ENCODE measurements at regions not wholly inside any gene's neighbourhood (a gene's known extent, or its start where the extent isn't known, plus 50 kb on each side); places are given as distances from the start of the nearest gene placed in this dataset.

DNA sequence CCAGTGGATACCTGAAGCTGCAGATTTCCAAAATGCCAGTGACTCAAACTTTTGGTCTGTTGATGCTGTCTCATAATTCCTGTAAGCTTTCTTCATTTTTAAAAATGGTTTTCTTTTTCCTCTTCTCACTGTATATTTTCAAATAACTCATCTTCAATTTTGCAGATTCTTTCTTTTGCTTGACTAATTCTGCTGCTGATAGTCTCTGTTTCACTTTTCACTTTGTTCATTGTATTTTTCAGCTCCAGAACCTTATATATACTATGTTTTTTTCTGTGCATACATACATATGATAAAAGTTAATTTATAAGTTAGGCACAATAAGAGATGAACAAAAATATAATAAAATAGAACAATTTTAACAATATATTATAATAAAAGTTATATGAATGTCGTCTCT, 237.7 kb upstream of the GPRIN3 start:
- no peak for DNase-seq (ENCODE audit: low read depth)

DNA sequence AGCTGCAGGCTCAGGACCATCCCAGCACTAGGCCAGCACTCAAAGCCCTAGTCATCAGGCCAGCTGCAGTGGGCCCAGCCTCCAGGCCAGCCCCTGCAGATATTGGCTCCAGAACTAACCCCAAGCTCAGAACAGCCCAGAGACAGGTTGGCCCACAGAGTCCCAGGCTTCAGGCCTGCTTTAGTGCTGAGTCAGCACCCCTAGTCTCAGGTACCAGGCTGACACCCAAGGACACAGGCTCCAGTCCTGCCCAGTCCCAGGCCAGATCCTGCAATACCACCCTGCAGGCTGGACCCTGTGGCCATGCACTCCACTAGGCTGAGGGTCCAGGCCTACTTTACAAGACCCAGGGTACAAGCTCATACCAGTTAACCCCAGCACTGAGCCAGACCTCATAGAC, 234.4 kb upstream of the GPRIN3 start:
- no peak for DNase-seq (ENCODE audit: low read depth)

DNA sequence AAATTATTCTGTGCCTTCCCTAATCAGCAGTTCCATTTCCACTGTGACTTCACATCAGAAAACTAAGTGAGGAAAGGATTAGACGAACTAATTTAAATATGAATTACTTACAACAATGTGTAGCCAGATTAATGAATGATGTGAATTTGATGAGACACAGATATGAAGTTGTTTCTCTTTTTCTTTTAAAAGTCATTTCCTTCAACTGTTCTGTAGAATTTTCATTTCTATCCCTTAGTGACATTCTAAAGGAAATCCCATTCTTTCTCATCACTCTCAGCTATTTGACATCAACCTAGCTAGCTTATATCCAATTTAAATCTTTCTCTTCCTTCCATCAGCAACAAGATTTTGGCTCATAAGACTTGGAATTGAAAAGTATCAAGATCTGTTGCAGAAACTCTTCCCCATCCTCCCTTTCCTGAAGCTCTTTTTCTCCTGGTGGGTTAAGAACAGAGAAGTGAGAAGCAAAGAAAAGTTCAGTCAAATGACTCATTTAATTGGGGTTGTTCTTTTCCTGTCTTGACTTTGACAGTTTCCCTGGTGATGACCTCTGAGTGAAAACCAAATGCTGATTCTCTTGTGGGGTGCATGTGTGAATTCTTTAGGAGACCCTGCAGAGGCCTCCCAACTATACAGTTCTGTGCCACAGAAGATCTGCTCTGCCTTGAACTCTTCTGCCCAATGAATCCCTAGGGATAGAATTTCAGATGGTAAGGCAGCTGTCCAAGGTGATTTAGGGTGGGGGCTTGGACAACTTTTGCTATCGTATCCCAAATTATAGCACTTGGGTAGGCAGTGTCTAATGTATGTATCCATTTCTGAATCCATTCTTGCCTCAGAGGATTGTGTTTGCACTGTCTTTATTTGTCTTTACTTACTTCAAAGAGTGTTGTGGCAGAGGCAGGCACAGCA, 232.5 kb upstream of the GPRIN3 start:
- no peak for DNase-seq (ENCODE audit: low read depth)

DNA sequence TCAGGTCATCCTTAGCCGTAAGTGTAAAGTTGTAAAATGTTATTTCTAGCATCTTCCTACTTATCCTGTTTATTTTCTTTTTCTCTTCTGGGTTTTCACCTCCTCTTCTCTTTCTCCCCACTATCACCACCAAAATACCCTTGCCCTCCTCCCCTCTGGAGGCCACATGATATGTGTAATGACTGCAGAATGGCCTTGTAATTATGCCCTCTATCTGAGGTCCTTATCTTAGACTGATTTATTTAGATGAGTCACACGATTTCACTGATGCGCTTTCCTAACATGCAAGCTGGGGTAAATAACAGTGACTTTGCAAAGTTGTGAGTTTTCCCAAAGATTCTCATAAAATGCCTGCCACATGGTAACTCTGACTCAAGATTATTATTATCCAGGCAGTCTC, 231.8 kb upstream of the GPRIN3 start:
- no peak for DNase-seq (ENCODE audit: low read depth)

DNA sequence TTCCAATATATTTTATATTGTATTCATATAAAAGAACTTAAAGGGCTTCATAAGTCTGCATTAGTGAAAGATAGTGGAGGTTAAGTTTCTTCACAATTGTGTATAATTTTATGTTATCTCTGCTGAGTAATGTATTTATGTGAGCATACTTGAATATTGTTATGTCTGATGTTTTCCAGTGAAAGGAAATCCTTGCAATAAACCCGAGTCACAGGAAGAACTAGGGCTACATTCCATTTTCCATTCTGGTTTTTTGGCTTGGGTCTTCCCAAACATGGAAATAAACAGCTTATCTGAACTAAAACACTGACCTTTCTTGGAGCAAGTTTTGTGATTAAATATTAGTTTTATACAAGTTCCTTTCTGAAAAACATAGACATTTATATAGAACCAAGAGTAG, 231.3 kb upstream of the GPRIN3 start:
- DNase-seq (ENCODE audit: low read depth), result no peak

DNA sequence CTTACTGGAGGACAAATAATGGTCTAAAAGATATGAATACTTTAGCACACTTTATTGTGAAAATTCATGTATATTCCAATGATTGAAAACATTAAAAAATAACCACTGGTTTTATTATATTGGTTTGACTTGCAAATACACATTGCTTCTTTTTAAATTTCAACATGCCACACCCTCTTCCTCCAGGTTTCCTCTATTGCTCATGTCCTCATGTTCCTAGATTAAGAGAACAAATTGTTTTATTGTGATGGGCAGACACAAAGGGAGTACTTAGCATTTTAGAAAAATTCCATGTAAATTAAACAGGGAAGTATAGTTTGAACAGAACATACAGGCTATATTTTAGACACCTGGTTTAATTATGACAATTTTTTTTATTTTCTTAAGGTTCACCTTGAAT, 230.6 kb upstream of the GPRIN3 start:
- no peak for DNase-seq (ENCODE audit: low read depth)

DNA sequence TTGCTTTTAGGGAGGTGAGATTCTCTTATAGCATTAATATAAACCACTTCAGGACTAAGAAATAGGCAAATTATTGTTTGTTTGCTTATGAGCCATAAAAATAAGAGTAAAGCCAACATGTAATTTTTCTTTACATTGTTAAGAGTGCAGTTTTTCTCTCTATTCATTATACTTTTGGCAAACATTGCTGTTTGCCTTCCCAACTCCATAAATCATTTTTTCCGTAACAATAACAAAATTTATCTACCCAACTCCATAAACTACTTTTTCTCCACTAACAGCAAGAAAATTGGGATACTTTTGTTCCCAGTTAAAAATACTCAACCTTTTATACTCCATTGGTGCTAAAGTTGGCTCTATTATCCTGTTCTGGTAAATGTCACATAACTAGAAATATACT, 229.7 kb upstream of the GPRIN3 start:
- no peak for DNase-seq (ENCODE audit: low read depth)

DNA sequence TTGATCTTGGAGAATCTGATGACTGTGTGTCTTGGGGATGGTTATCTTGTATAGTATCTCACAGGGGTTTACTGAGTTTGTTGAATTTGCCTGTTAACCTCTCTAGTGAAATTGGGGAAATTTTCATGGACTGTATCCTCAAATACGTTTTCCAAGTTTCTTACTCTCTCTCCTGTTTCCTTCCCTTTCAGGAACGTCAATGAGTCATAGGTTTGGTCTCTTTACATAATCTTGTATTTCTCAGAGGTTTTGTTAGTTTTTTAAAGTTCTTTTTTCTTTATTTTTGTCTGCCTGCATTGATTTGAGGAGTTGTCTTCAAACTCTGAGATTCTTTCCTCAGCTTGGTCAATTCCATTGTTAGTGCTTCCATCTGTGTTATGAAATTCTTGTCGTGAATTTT, 227.7 kb upstream of the GPRIN3 start:
- DNase-seq (ENCODE audit: low read depth), result no peak

DNA sequence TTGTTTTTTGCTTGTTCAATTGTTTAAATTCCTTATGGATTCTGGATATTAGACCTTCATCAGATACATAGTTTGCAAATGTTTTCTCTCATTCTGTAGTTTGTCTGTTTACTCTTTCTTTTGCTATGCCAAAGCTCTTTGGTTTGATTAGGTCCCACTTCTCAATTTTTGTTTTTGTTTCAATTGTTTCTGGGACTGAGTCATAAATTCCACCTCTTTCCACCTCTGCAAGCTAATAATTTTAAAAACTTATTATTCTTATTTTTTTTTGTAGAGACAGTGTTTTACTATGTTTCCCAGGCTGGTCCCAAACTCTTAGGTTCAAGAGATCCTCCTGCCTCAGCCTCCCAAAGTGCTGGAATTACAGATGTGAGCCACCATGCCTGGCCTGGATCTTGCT, 226.8 kb upstream of the GPRIN3 start:
- DNase-seq (ENCODE audit: low read depth), result no peak

DNA sequence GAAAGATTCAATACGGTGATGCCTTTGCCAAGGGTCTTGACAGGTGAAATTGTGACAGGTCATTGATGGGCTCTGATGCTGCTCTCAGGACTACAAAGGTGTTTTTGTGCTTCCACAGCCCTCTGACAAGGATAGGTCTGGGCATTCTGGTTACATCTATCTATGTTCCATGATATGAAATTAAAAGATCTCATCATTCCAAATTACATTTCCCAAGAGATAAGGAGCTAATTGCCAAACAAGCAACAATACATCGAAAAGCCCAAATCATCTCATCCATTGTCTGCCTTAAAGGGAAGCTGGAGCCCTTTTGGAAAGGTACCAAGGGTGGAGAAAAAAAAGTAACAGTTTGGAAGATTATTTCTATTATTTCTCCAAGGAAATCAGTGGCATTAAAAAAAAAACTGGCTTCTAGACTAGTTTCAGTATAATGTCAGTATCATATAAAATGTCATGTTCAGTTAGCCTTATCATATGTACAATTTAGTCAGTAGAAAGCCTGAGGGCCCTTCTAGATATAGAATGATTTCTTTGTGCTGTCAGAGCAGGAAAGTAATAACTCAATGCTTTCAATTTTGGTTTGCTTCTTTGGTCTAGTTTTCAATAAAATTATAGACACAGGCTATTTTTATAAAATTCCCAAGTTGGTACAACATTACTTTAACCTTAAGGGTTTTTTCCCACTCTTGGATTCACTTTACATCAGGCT, 224.5 kb upstream of the GPRIN3 start:
- DNase-seq (ENCODE audit: low read depth), result no peak

DNA sequence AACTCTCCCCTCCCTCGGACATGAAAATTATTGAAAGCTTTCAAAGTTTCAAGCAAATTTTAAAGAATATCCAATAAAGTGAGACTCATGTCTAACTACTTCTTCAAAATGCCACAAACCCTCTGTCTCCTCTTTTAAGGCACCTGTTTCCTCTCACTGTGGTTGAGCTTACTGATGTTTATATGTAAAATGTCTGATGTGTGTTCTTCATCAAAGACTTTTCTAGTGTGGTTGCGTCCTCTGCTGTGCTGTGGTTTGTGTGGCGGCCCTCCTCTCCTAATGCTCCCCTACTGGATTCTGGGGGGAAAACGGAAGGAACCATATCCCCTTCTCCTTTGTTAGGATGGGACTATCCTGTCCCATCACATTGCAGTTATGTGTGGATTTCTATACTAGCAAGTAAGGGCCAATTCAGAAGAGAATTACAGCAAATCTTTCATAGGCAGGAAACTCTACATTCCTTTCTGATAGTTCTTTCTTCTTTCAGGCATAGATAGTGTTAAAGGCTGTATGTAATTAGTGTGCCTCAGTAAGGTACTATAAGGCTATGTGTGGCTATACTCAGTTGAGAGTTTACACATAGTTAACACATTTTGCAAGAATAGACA, 221.0 kb upstream of the GPRIN3 start:
- DNase-seq (ENCODE audit: low read depth), result no peak

DNA sequence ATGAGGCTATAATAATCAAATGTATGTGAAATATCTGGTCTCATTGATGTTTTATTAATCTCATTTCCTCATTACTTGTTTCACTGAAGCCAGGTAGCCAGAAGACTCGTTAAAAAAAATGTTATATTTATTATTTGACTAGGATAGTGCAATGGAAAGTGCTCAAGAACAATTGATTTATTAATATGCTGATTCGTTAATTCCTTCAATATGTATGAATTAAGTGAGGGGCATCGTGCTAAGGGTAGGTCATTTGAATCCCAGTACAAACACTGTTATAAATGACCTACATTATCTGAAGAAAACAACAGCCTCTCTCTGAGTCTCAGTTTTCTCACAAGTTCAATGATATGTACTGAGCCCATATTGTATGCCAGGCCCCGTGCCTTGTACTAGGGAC, 214.2 kb upstream of the GPRIN3 start:
- no peak for DNase-seq (ENCODE audit: low read depth)

DNA sequence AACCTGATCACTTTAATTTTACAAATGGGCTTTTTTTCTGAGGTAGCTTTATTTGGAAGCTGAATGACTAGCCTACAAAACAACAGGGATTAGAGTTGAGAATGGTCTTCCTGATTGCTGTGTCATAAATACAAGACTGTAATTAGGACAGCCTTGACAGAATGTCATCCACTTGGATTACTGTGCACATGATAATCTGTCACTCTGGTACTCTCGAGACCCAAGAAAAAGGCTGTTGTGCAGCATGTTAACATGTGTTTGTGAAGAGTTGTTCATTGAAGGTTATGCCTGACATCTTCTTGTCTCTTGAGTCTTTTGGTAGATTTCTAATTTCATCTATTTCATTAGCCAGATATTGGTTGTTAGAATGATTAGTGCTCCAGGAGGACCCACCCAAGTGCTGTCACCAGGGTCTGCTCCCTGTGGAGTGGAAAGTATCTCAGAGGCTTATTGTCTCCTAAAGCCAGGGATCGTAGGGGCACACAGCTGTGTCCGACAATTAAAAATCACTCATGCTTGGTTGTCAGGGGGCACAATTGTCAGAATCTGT, 212.2 kb upstream of the GPRIN3 start:
- DNase-seq (ENCODE audit: low read depth), result no peak

DNA sequence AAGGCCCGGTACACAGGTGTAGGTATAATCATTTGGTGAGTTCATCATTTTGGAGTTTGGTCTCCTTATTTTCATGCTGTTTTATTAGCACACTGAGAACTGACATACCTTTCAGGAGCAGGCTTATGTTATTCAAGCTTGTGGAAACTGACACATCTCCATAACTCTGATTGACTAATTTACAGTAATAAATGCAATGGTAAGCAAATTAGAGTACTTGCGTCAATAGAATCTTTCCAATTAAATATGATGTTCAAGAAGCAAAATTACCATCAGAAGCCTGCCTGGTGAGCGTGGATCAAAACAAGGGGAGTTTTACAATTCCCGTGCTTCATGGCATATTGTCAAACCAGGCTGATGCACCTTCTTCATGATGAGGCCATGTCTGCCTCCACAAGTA, 210.7 kb upstream of the GPRIN3 start:
- DNase-seq (ENCODE audit: low read depth), result no peak

DNA sequence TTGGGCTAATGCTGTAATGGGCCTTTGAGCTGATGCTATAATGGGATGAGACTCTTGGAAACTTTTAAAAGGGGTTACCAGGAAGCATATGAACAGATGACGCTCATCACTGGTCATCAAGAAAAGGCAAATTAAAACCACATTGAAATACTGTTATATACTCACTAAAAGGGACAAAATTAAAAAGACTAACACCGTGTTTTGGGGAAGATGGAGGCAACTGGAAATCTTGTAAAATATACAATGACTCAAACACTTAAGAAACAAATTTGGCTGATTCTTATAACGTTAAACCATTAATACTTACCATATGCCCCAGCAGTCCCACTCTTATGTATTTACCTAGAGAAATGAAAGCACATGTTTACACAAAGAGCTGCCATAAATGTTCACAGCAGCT, 207.2 kb upstream of the GPRIN3 start:
- DNase-seq (ENCODE audit: low read depth), result no peak

DNA sequence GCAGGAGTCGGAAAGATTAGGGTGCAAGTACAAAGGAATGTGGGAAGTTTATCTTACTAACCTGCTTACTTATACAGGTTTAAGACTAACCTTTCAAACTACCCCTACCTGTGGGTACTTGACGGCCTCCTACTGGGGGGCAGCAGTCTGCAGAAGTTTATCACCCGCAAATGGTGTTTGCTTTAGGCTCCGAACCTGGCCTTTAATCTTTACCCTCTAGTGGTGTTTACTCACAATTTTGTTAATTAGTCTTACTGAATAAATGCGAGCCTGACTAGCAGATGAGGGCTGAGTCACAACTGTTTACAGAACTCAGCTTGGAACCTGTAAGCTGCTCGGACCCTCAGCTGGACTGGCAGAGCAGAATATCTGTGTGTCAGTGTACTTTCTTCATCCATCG, 204.2 kb upstream of the GPRIN3 start:
- no peak for DNase-seq (ENCODE audit: low read depth)

DNA sequence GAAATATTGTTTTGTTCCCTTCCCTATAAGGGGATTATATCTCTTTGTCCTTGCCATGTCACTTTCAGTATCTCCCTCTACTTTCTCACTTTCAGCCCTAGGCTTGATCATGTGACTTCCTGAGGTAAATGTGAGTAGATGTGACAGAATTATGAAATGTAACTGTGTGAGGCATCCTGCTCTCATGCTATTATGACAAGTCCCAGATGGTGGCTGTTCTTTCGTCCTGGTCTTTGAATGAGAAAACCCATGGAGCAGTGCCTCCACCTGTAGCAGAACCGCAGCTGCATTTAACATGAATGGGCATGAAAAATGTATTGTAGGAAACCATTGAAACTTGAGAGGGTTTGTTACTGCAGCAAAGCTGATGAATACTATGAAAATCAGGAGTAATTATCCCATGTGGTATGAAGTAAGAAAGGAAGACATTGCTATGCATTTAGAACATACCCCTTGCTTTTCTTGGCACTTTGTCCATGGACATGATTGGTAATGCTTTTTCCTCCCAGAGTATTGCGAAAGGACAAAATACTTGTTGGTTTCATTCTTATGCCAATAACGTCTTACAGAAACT, 202.2 kb upstream of the GPRIN3 start:
- no peak for DNase-seq (ENCODE audit: low read depth)

DNA sequence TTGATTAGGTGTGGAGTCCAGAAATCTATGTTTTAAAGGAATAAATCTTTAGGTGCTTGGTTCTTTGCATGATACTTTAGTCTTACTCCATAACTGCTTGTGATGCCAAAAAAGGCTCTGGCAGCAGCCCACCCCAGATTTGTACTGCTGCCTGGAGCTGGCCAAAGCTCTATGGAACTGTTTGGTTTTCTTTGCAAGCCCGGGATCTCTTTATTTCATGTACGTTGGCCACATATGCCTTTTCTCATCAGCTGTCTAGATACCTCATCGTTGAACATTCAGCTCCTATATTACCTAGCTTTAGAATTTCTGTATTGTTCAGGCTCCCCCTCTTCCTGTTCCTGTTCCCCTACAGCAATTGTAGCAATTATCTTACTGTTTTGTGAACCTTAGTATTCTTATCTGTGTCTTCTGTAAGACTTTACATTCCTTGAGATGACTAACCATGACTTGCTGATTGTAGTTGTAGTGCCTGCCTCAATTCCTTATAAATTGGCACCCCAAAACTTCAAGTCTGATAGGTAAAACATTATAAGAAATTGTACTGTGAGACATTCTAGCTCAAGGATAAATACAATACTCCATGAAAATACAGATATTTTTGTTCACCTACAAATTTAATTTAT, 199.4 kb upstream of the GPRIN3 start:
- DNase-seq (ENCODE audit: low read depth), result no peak

DNA sequence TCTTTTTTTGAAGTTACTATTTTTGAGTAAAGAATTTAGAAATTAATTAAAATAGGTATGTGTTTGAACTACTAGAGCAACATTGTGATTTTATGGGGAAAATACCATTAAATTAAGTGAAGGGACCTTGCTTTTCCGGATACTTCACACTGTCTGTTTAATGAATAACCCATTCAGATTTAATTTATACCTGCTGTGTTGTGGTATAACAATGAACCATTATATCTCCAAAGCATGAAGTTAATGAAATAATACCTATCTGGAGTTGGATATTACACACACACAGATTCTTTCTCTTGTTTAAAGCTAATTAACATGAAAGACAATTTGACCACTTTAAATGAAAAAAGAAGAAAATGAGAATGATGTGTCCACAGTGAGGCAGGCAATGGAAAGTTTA, 195.0 kb upstream of the GPRIN3 start:
- no peak for DNase-seq (ENCODE audit: low read depth)

DNA sequence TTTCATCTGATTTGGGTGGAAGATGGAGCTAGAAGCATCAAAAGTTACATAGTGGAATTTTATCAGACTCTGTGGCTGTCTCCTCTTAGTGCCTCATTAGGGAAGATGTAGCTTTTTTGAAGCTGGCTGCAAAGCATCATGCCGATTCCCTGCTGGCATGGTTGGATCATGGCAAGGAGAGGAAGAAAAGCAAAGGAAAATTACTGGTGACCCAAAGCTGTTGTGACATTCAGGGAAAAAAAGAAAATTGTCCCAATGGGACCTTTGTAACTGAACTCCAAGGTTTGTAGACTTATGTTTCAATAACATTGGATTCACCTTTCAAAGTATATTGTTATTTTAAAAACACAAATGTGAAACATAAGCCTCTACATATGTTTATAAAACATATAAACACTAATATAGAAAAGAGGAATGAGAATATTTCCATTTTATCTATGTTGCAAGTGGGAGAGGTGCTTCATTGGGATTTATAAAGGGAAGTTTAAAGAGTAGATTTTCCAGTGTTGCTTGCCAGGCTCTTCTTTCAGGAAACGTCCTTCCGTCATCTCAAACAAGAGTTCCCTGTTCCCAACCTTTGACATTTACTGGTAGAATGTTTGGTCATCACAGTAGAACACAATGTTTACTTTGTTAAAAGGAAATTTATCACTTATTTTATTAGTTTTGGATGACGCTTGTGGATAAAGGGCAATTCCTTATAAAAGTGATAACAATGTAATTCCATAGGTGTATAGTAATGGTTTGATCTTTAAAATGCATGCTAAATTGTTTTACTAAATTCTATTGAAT, 190.1 kb upstream of the GPRIN3 start:
- DNase-seq (ENCODE audit: low read depth), result no peak

DNA sequence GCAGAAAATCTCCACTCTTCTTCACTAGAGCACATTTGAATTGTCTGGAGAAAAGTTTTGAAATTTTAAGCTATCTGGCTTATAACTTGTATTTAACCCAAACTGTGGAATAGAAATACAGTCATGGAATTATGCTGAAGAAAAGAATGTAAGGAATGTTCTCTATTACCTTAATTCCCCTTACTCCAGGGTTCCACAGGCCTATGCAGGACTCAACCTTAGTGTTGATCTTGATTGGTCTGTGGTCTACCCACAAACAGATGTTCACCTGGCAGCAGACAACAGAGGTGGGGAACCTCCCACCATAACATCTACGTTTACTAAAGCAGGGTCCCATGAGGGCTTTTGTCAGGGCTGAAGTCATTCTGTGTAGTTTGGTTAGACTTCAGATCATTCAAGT, 189.3 kb upstream of the GPRIN3 start:
- no peak for DNase-seq (ENCODE audit: low read depth)

All from activated T-cell treated with anti-CD3 and anti-CD28 coated beads for 48 hours (primary cell).